H9 (cell line): ENCODE measurements at regions not wholly inside any gene's neighbourhood (a gene's known extent, or its start where the extent isn't known, plus 50 kb on each side); places are given as distances from the start of the nearest gene placed in this dataset.

Source experiments
- DNase-seq: peaks from one replicate; pipeline ENCODE4 v3.0.0-alpha.2; 2017
- H2AFZ ChIP-seq: one replicate; pipeline ENCODE4 v1.6.1; 2013; ENCODE audit warnings: mild to moderate bottlenecking, low read length, control low read depth, moderate library complexity
- H2AK5ac ChIP-seq: 2 replicates; pipeline ENCODE4 v1.6.1; 2013; ENCODE audit warnings: low read length, control low read depth, mixed read lengths; ENCODE audit not compliant: insufficient read length
- H2BK120ac ChIP-seq: one replicate; pipeline ENCODE4 v1.6.1; 2013; ENCODE audit warnings: low read depth, mild to moderate bottlenecking, low read length, control low read depth, inconsistent platforms; ENCODE audit not compliant: poor library complexity, severe bottlenecking
- H2BK12ac ChIP-seq: 2 replicates; pipeline ENCODE4 v1.6.1; 2013; ENCODE audit warnings: low read length, control low read depth, mixed read lengths, low read depth; ENCODE audit not compliant: insufficient read length
- H2BK15ac ChIP-seq: 2 replicates; pipeline ENCODE4 v1.6.1; 2013; ENCODE audit warnings: low read depth, low read length, control low read depth
- H2BK20ac ChIP-seq: one replicate; pipeline ENCODE4 v1.6.1; 2013; ENCODE audit warnings: low read depth, mild to moderate bottlenecking, low read length, control low read depth, inconsistent platforms; ENCODE audit not compliant: poor library complexity, severe bottlenecking
- H2BK5ac ChIP-seq: 2 replicates; pipeline ENCODE4 v1.6.1; 2013; ENCODE audit warnings: low read length, control low read depth, mixed read lengths; ENCODE audit not compliant: insufficient read length
- H3K14ac ChIP-seq: 2 replicates; pipeline ENCODE4 v1.6.1; 2013; ENCODE audit warnings: low read length, control low read depth; ENCODE audit not compliant: insufficient read depth
- H3K18ac ChIP-seq: 2 replicates; pipeline ENCODE4 v1.6.1; 2013; ENCODE audit warnings: low read depth, mild to moderate bottlenecking, mixed read lengths, low read length, control low read depth; ENCODE audit not compliant: insufficient read length
- H3K23ac ChIP-seq: 2 replicates; pipeline ENCODE4 v1.6.1; 2013; ENCODE audit warnings: low read length, control low read depth, mixed read lengths, low read depth; ENCODE audit not compliant: insufficient read length
- H3K23me2 ChIP-seq: 2 replicates; pipeline ENCODE4 v1.6.1; 2013; ENCODE audit warnings: low read depth, mild to moderate bottlenecking, mixed read lengths, low read length, control low read depth; ENCODE audit not compliant: insufficient read length, poor library complexity, severe bottlenecking
- H3K27ac ChIP-seq: 2 replicates; pipeline ENCODE4 v1.5.1; 2013; ENCODE audit warnings: low read length, control low read depth, mixed read lengths, low read depth; ENCODE audit not compliant: insufficient read length
- H3K27me3 ChIP-seq: 2 replicates; pipeline ENCODE4 v1.6.1; 2013; ENCODE audit warnings: low read length, control low read depth, inconsistent platforms; ENCODE audit not compliant: insufficient read depth
- H3K4ac ChIP-seq: 2 replicates; pipeline ENCODE4 v1.6.1; 2013; ENCODE audit warnings: low read depth, mild to moderate bottlenecking, control low read depth, inconsistent platforms, low read length, moderate library complexity
- H3K4me1 ChIP-seq: 2 replicates; pipeline ENCODE4 v1.6.1; 2013; ENCODE audit warnings: low read length, control low read depth, inconsistent platforms; ENCODE audit not compliant: insufficient read depth
- H3K4me2 ChIP-seq: 2 replicates; pipeline ENCODE4 v1.6.1; 2013; ENCODE audit warnings: low read length, control low read depth, mixed read lengths; ENCODE audit not compliant: insufficient read length, insufficient read depth
- H3K56ac ChIP-seq: 2 replicates; pipeline ENCODE4 v1.6.1; 2013; ENCODE audit warnings: low read depth, mild to moderate bottlenecking, mixed read lengths, low read length, control low read depth; ENCODE audit not compliant: insufficient read length
- H3K79me1 ChIP-seq: 2 replicates; pipeline ENCODE4 v1.6.1; 2013; ENCODE audit warnings: low read depth, mild to moderate bottlenecking, moderate library complexity, low read length, control low read depth, inconsistent platforms; ENCODE audit not compliant: insufficient read depth, poor library complexity, severe bottlenecking
- H3K79me2 ChIP-seq: 2 replicates; pipeline ENCODE4 v1.6.1; 2013; ENCODE audit warnings: low read length, control low read depth, inconsistent platforms; ENCODE audit not compliant: insufficient read depth
- H3K9ac ChIP-seq: 2 replicates; pipeline ENCODE4 v1.6.1; 2013; ENCODE audit warnings: low read length, control low read depth, mixed read lengths; ENCODE audit not compliant: insufficient read length; ENCODE audit errors: extremely low read depth
- H3K9me3 ChIP-seq: one replicate; pipeline ENCODE4 v1.6.1; 2013; ENCODE audit warnings: low read depth, low read length, inconsistent platforms; ENCODE audit not compliant: control insufficient read depth
- H3T11ph ChIP-seq: one replicate; pipeline ENCODE4 v1.6.1; 2013; ENCODE audit warnings: mild to moderate bottlenecking, low read length, control low read depth, inconsistent platforms
- H4K20me1 ChIP-seq: one replicate; pipeline ENCODE4 v1.6.1; 2013; ENCODE audit not compliant: control insufficient read depth, insufficient read length, insufficient read depth
- H4K5ac ChIP-seq: 2 replicates; pipeline ENCODE4 v1.6.1; 2013; ENCODE audit warnings: low read depth, mild to moderate bottlenecking, mixed read lengths, low read length, control low read depth; ENCODE audit not compliant: insufficient read length
- H4K8ac ChIP-seq: replicated peaks from 2 replicates; pipeline ENCODE4 v1.6.1; 2013; ENCODE audit warnings: low read length, control low read depth, mixed read lengths, low read depth; ENCODE audit not compliant: insufficient read length
- H4K91ac ChIP-seq: 2 replicates; pipeline ENCODE4 v1.6.1; 2013; ENCODE audit warnings: low read depth, mild to moderate bottlenecking, moderate library complexity, mixed read lengths, low read length, control low read depth; ENCODE audit not compliant: insufficient read length
- H3K27ac Mint-ChIP-seq, 3 experiments: 2 replicates in 2 of 3; 3 replicates in 1 of 3; pipeline ENCODE4 v1.8.0; 2020 to 2021; ENCODE audit warnings: mixed read lengths in 3 of 3, mild to moderate bottlenecking in 1 of 3, moderate library complexity in 1 of 3
- H3K27me3 Mint-ChIP-seq: 2 replicates; pipeline ENCODE4 v1.8.0; 2021; ENCODE audit warnings: low read depth, mild to moderate bottlenecking, moderate library complexity, mixed read lengths
- H3K36me3 Mint-ChIP-seq, 3 experiments: 2 replicates in 2 of 3; 3 replicates in 1 of 3; pipeline ENCODE4 v1.8.0; 2020 to 2021; ENCODE audit warnings: low read depth in 3 of 3, mixed read lengths in 3 of 3; ENCODE audit not compliant: insufficient read depth in 1 of 3
- H3K4me1 Mint-ChIP-seq, 2 experiments: 2 replicates each; pipeline ENCODE4 v1.8.0; 2020; ENCODE audit warnings: mixed read lengths in 2 of 2
- H3K4me3 Mint-ChIP-seq, 2 experiments: 2 replicates in 1 of 2; 3 replicates in 1 of 2; pipeline ENCODE4 v1.8.0; 2020 to 2021; ENCODE audit warnings: mild to moderate bottlenecking in 2 of 2, mixed read lengths in 2 of 2, moderate library complexity in 1 of 2
- H3K9me3 Mint-ChIP-seq, 2 experiments: 2 replicates in 1 of 2; 3 replicates in 1 of 2; pipeline ENCODE4 v1.8.0; 2020; ENCODE audit warnings: mild to moderate bottlenecking in 2 of 2, mixed read lengths in 2 of 2, moderate library complexity in 1 of 2
- CTCF ChIP-seq: fragments of 200-600 bp; sonication (generic); conservative IDR thresholded peaks from 3 replicates; pipeline ENCODE4 v1.8.0; 2021; ENCODE audit warnings: antibody characterized with exemption, mild to moderate bottlenecking
- WGBS: extraction: QIAGEN DNeasy Blood & Tissue Kit; methylation state at CpG from one replicate; pipeline ENCODE4 v1.1.7; 2013; ENCODE audit warnings: missing lambda C conversion rate, low lambda C conversion rate, mixed read lengths; ENCODE audit not compliant: insufficient read length; ENCODE audit errors: extremely low coverage; 5-methylcytosine and 5-hydroxymethylcytosine counted together

- Histone ChIP-seq H3K23ac (no peak overlapping the region), H3K18ac (no peak overlapping the region), H2BK15ac (no peak overlapping the region), H3K79me2 (no peaks in the 10 kb centered on the region), H3K4me2 (no peak overlapping the region), H3K9ac (no peak overlapping the region), H3K9me3 (no peaks in the 10 kb centered on the region), H3K27me3 (no peaks in the 10 kb centered on the region), H4K91ac (no peak overlapping the region), H3K79me1 (no peaks in the 10 kb centered on the region), H2BK12ac (no peak overlapping the region), H3K27ac (no peak overlapping the region), H4K8ac (no peak overlapping the region), H3K4me1 (no peaks in the 10 kb centered on the region; the same call in 1 of the 2 replicates), H2BK5ac (no peak overlapping the region), H4K20me1 (no peaks in the 10 kb centered on the region), H3T11ph (no peak overlapping the region), H3K14ac (no peak overlapping the region), H2AK5ac (no peak overlapping the region), H2BK120ac (no peak overlapping the region), H2AFZ (no peak overlapping the region), H2BK20ac (no peak overlapping the region), H4K5ac (no peak overlapping the region), H3K56ac (no peak overlapping the region), H3K4ac (no peak overlapping the region), H3K23me2 (no peaks in the 10 kb centered on the region)
- Mint-ChIP-seq H3K27ac (no peak overlapping the region), H3K27me3 (peaks cover 2% of the 10 kb centered on the region; the same call in 1 of the 2 replicates), H3K36me3 (peaks cover 0 to 3% (median 0%) of the 10 kb centered on the region in 3 experiments; a peak in 2 of 7 replicates), H3K4me1 (peaks cover 5 to 8% of the 10 kb centered on the region in 2 experiments), H3K9me3 (peaks cover 0 to 4% of the 10 kb centered on the region in 2 experiments; a peak in 1 of 5 replicates), H3K4me3 (no peak overlapping the region)
- DNase-seq = no peak
- TF ChIP-seq CTCF = no peak
- no CpG with 5 or more reads among the region's 2 CpGs for WGBS
Observed at GRCh38 chr4:42781315-42781714, 111.2 kb upstream of the GRXCR1 start.
